ENCODE measurements at regions not wholly inside any gene's neighbourhood (a gene's known extent, or its start where the extent isn't known, plus 50 kb on each side); places are given as distances from the start of the nearest gene placed in this dataset.
"Not testable (repeated sequence)": the region's sequence is repeated elsewhere in the genome, so short reads cannot be mapped to it uniquely, and the experiment has no call there.

GRCh38 chr15:89003865-89004725 lies 84.2 kb upstream of the ABHD2 start:
- H3K9me3 Mint-ChIP-seq: no peaks in the 10 kb centered on the region
- DNase-seq (ENCODE audit: low read depth, low spot score): peak; percentile 25
- no peak overlapping the region for H3K4me3 Mint-ChIP-seq
- H3K27me3 Mint-ChIP-seq (ENCODE audit: low read depth): peaks cover 4% of the 10 kb centered on the region
- TF ChIP-seq, protein P1, sequence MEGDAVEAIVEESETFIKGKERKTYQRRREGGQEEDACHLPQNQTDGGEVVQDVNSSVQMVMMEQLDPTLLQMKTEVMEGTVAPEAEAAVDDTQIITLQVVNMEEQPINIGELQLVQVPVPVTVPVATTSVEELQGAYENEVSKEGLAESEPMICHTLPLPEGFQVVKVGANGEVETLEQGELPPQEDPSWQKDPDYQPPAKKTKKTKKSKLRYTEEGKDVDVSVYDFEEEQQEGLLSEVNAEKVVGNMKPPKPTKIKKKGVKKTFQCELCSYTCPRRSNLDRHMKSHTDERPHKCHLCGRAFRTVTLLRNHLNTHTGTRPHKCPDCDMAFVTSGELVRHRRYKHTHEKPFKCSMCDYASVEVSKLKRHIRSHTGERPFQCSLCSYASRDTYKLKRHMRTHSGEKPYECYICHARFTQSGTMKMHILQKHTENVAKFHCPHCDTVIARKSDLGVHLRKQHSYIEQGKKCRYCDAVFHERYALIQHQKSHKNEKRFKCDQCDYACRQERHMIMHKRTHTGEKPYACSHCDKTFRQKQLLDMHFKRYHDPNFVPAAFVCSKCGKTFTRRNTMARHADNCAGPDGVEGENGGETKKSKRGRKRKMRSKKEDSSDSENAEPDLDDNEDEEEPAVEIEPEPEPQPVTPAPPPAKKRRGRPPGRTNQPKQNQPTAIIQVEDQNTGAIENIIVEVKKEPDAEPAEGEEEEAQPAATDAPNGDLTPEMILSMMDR (conservative IDR thresholded peaks at IDR 0.05): peak; percentile 44
- no peaks in the 10 kb centered on the region for H3K36me3 Mint-ChIP-seq (ENCODE audit: low read depth)
- H3K4me1 Mint-ChIP-seq: peaks cover 12% of the 10 kb centered on the region
- H3K27ac Mint-ChIP-seq (ENCODE audit: unreplicated experiment): no peak overlapping the region

GRCh38 chr15:89004726-89005030 lies 83.6 kb upstream of the ABHD2 start:
- peaks cover 4% of the 10 kb centered on the region for H3K27me3 Mint-ChIP-seq (ENCODE audit: low read depth)
- H3K4me3 Mint-ChIP-seq: no peak overlapping the region
- H3K4me1 Mint-ChIP-seq: peaks cover 12% of the 10 kb centered on the region
- H3K36me3 Mint-ChIP-seq (ENCODE audit: low read depth): no peaks in the 10 kb centered on the region
- H3K27ac Mint-ChIP-seq (ENCODE audit: unreplicated experiment): no peak overlapping the region
- no peak for DNase-seq (ENCODE audit: low read depth, low spot score)
- TF ChIP-seq, protein P1 (conservative IDR thresholded peaks at IDR 0.05): no peak
- H3K9me3 Mint-ChIP-seq: no peaks in the 10 kb centered on the region

DNA sequence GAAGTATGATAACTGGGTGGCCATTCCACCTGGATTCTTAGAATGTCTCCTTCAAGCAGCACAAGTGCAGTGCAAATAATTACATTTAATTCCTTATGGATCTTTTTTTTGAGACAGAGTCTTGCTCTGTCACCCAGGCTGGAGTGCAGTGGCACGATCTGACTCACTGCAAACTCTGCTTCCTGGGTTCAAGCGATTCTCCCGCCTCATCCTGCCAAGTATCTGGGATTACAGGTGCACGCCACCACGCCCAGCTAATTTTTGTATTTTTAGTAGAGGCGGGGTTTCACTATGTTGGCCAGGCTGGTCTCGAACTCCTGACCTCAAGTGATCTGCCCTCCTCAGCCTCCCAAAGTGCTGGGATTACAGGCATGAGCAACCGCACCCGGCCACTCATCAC lies 80.7 kb upstream of the ABHD2 start:
- H3K4me3 Mint-ChIP-seq; DNase-seq (ENCODE audit: low read depth, low spot score); H3K4me1 Mint-ChIP-seq; H3K27me3 Mint-ChIP-seq (ENCODE audit: low read depth); H3K27ac Mint-ChIP-seq (ENCODE audit: unreplicated experiment); H3K9me3 Mint-ChIP-seq; H3K36me3 Mint-ChIP-seq (ENCODE audit: low read depth): not testable (repeated sequence)

- H3K4me1 Mint-ChIP-seq: peaks cover 1% of the 10 kb centered on the region
- H3K27ac Mint-ChIP-seq (ENCODE audit: unreplicated experiment): no peak overlapping the region
- peaks cover 3% of the 10 kb centered on the region for H3K36me3 Mint-ChIP-seq (ENCODE audit: low read depth)
- H3K27me3 Mint-ChIP-seq (ENCODE audit: low read depth): peaks cover 4% of the 10 kb centered on the region
- no peak overlapping the region for H3K4me3 Mint-ChIP-seq
- DNase-seq (ENCODE audit: low read depth, low spot score): no peak
- TF ChIP-seq, protein P1 (conservative IDR thresholded peaks at IDR 0.05): no peak
- H3K9me3 Mint-ChIP-seq: peaks cover 3% of the 10 kb centered on the region
These were observed 80.3 kb upstream of the ABHD2 start for GRCh38 chr15:89007989-89008388.

- H3K27me3 Mint-ChIP-seq (ENCODE audit: low read depth): peaks cover 4% of the 10 kb centered on the region
- H3K4me1 Mint-ChIP-seq: no peaks in the 10 kb centered on the region
- no peak for DNase-seq (ENCODE audit: low read depth, low spot score)
- H3K9me3 Mint-ChIP-seq: peaks cover 7% of the 10 kb centered on the region
- TF ChIP-seq, protein P1 (conservative IDR thresholded peaks at IDR 0.05): no peak
- H3K27ac Mint-ChIP-seq (ENCODE audit: unreplicated experiment): no peak overlapping the region
- H3K36me3 Mint-ChIP-seq (ENCODE audit: low read depth): peaks cover 5% of the 10 kb centered on the region
- no peak overlapping the region for H3K4me3 Mint-ChIP-seq
These were observed 79.2 kb upstream of the ABHD2 start for GRCh38 chr15:89009080-89009479.

DNA sequence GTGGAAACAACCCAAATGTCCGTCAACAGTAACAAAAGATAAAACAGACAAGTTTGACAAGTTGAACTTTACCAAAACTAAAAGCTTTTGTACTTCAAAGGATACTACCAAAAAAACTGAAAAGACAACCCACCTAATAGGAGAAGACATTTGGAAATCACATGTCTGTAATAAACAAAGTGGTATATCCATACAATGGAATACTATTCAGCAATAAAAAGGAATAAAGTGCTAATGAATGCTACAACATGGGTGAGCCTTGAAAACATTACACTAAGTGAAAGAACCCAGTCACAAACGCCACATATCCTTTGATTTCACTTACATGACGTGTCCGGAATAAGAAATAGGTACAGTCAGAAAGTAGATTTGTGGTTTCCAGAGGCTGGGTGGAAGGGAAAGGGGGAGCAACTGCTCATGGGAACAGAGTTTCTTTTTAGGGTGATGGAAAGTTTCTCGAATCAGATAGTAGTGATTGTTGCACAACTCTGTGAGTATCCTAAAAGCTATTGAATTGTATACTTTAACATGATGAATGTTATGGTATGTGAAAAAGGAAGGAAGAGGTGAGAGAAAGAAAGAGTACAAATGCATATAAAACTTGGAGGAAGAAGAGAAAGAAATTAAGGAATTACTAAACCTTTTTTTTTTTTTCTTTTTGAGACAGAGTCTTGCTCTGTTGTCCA lies 72.7 kb upstream of the ABHD2 start:
- Mint-ChIP-seq H3K9me3 (peaks cover 7% of the 10 kb centered on the region), H3K27me3 (ENCODE audit: low read depth) (peaks cover 11% of the 10 kb centered on the region), H3K4me1 (peaks cover 27% of the 10 kb centered on the region), H3K27ac (ENCODE audit: unreplicated experiment) (no peak overlapping the region), H3K4me3 (no peak overlapping the region), H3K36me3 (ENCODE audit: low read depth) (peaks cover 5% of the 10 kb centered on the region)
- no peak for DNase-seq (ENCODE audit: low read depth, low spot score)
- TF ChIP-seq, protein P1 (conservative IDR thresholded peaks at IDR 0.05): no peak

All from neural crest cell (in vitro differentiated cells).